ENCODE measurements at regions not wholly inside any gene's neighbourhood (a gene's known extent, or its start where the extent isn't known, plus 50 kb on each side); places are given as distances from the start of the nearest gene placed in this dataset.

GRCh38 chr5:179467441-179467840 is 82.9 kb upstream of the RUFY1 start:
- Histone ChIP-seq H3K4me3 (no peak overlapping the region), H3K36me3 (no peaks in the 10 kb centered on the region), H3K4me1 (no peaks in the 10 kb centered on the region), H3K27ac (no peak overlapping the region), H3K27me3 (no peaks in the 10 kb centered on the region), H3K9me3 (peaks cover 0 to 15% (median 4%) of the 10 kb centered on the region in 4 donors)
- no peak for DNase-seq
- intact Hi-C loops (cut with DNase I; ENCODE audit: low total_unique reads): no loop called here
- WGBS, 5 donors: 95 to 98% (median 96%) methylated on average over 11 of the region's 11 CpGs
- TF ChIP-seq EP300 (IDR thresholded peaks at IDR 0.05) (no peak), POLR2AphosphoS5 (IDR thresholded peaks at IDR 0.05) (no peak), POLR2A (IDR thresholded peaks at IDR 0.05) (no peak)

- 88 to 94% (median 92%) methylated on average over 6 to 10 of the region's 10 CpGs for WGBS, 5 donors
- TF ChIP-seq EP300 (IDR thresholded peaks at IDR 0.05) (no peak), POLR2A (IDR thresholded peaks at IDR 0.05) (no peak), POLR2AphosphoS5 (IDR thresholded peaks at IDR 0.05) (no peak), CTCF (IDR thresholded peaks at IDR 0.05) (no peak)
Observed at GRCh38 chr5:179464631-179465030, 85.7 kb upstream of the RUFY1 start.

GRCh38 chr5:179462040-179462439 is 88.3 kb upstream of the RUFY1 start:
- Histone ChIP-seq H3K4me1 (no peaks in the 10 kb centered on the region), H3K27me3 (peaks cover 0 to 7% (median 0%) of the 10 kb centered on the region in 3 donors), H3K27ac (no peak overlapping the region), H3K36me3 (no peaks in the 10 kb centered on the region), H3K9me3 (peaks cover 0 to 15% (median 4%) of the 10 kb centered on the region in 4 donors), H3K4me3 (no peak overlapping the region)
- intact Hi-C loops (cut with DNase I; ENCODE audit: low total_unique reads): no loop called here
- TF ChIP-seq EP300 (IDR thresholded peaks at IDR 0.05) (no peak), POLR2AphosphoS5 (IDR thresholded peaks at IDR 0.05) (no peak), POLR2A (IDR thresholded peaks at IDR 0.05) (no peak), CTCF (IDR thresholded peaks at IDR 0.05) (no peak)
- 64 to 86% (median 83%) methylated on average over 12 of the region's 12 CpGs for WGBS, 5 donors
- DNase-seq: no peak

More at GRCh38 chr5:179464631-179465030, 85.7 kb upstream of the RUFY1 start:
- H3K36me3 ChIP-seq: no peaks in the 10 kb centered on the region
- H3K27me3 ChIP-seq: peaks cover 0 to 4% (median 0%) of the 10 kb centered on the region in 3 donors
- no peaks in the 10 kb centered on the region for H3K4me1 ChIP-seq
- no peak overlapping the region for H3K27ac ChIP-seq
- DNase-seq: no peak
- no peak overlapping the region for H3K4me3 ChIP-seq
- peaks cover 0 to 15% (median 4%) of the 10 kb centered on the region in 4 donors for H3K9me3 ChIP-seq
- intact Hi-C loops (cut with DNase I; ENCODE audit: low total_unique reads): no loop called here

GRCh38 chr5:179461576-179461975 is 88.8 kb upstream of the RUFY1 start:
- Histone ChIP-seq H3K27me3 (peaks cover 0 to 7% (median 0%) of the 10 kb centered on the region in 3 donors), H3K4me3 (no peak overlapping the region), H3K36me3 (no peaks in the 10 kb centered on the region), H3K4me1 (no peaks in the 10 kb centered on the region), H3K27ac (no peak overlapping the region), H3K9me3 (peaks cover 0 to 15% (median 4%) of the 10 kb centered on the region in 4 donors)
- intact Hi-C loops (cut with DNase I; ENCODE audit: low total_unique reads): no loop called here
- WGBS, 5 donors: 60 to 94% (median 80%) methylated on average over 3 of the region's 3 CpGs
- no peak for DNase-seq
- TF ChIP-seq EP300 (IDR thresholded peaks at IDR 0.05) (no peak), CTCF (IDR thresholded peaks at IDR 0.05) (no peak), POLR2AphosphoS5 (IDR thresholded peaks at IDR 0.05) (no peak), POLR2A (IDR thresholded peaks at IDR 0.05) (no peak)

- Histone ChIP-seq H3K4me1 (no peaks in the 10 kb centered on the region), H3K27me3 (peaks cover 0 to 7% (median 0%) of the 10 kb centered on the region in 3 donors), H3K27ac (no peak overlapping the region), H3K9me3 (peaks cover 0 to 21% (median 11%) of the 10 kb centered on the region in 4 donors), H3K36me3 (no peaks in the 10 kb centered on the region), H3K4me3 (no peak overlapping the region)
- WGBS, 5 donors: 40 to 78% (median 62%) methylated on average over 9 to 10 of the region's 10 CpGs
- TF ChIP-seq POLR2AphosphoS5 (IDR thresholded peaks at IDR 0.05) (no peak), POLR2A (IDR thresholded peaks at IDR 0.05) (no peak), EP300 (IDR thresholded peaks at IDR 0.05) (no peak), CTCF (IDR thresholded peaks at IDR 0.05) (no peak)
- intact Hi-C loops (cut with DNase I; ENCODE audit: low total_unique reads): no loop called here
- DNase-seq: no peak
Observed at GRCh38 chr5:179459771-179460170, 90.6 kb upstream of the RUFY1 start.

Measured in stomach (tissue), 8 donors.